Transverse colon (tissue), 3 donors: ENCODE measurements at regions not wholly inside any gene's neighbourhood (a gene's known extent, or its start where the extent isn't known, plus 50 kb on each side); places are given as distances from the start of the nearest gene placed in this dataset.

Experiments used
- POLR2A ChIP-seq: fragments of 450-650 bp; IDR thresholded peaks from one replicate; pipeline ENCODE4 v1.6.1; 2016; ENCODE audit warnings: antibody characterized with exemption, mild to moderate bottlenecking, moderate library complexity
- TF ChIP-seq, protein P1 (sequence below), 5 experiments: fragments of 200-600 bp in 3 of 5; fragments of 450-650 bp in 2 of 5; sonication (generic) in 3 of 5; IDR thresholded peaks; 1 replicate in 2 of 5; 2 replicates in 3 of 5; pipeline ENCODE4 v1.5.1; 2016 to 2017; ENCODE audit warnings: antibody characterized with exemption in 5 of 5, inconsistent platforms in 3 of 5, mild to moderate bottlenecking in 2 of 5, moderate library complexity in 1 of 5

DNA sequence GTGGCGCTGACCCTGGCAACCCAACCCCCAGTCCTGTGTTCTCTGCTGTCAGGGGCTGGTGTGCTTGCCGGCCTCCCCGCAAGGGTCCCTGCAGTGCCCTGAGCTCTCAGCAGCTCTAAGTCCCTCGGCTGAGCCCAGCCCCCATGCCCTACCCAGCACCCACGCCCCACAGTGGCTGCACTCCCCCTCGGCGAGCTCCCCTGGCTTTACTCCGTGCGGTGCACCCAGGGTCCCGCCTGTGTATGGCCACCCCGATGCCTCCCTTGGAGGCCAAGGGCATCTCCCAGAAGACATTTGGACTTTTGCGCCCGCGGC lies 72.5 kb upstream of the SHISAL1 start:
- TF ChIP-seq POLR2A: no peak
- TF ChIP-seq, protein P1, sequence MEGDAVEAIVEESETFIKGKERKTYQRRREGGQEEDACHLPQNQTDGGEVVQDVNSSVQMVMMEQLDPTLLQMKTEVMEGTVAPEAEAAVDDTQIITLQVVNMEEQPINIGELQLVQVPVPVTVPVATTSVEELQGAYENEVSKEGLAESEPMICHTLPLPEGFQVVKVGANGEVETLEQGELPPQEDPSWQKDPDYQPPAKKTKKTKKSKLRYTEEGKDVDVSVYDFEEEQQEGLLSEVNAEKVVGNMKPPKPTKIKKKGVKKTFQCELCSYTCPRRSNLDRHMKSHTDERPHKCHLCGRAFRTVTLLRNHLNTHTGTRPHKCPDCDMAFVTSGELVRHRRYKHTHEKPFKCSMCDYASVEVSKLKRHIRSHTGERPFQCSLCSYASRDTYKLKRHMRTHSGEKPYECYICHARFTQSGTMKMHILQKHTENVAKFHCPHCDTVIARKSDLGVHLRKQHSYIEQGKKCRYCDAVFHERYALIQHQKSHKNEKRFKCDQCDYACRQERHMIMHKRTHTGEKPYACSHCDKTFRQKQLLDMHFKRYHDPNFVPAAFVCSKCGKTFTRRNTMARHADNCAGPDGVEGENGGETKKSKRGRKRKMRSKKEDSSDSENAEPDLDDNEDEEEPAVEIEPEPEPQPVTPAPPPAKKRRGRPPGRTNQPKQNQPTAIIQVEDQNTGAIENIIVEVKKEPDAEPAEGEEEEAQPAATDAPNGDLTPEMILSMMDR (IDR thresholded peaks at IDR 0.05): no peak
